ENCODE measurements at regions not wholly inside any gene's neighbourhood (a gene's known extent, or its start where the extent isn't known, plus 50 kb on each side); places are given as distances from the start of the nearest gene placed in this dataset.

DNA sequence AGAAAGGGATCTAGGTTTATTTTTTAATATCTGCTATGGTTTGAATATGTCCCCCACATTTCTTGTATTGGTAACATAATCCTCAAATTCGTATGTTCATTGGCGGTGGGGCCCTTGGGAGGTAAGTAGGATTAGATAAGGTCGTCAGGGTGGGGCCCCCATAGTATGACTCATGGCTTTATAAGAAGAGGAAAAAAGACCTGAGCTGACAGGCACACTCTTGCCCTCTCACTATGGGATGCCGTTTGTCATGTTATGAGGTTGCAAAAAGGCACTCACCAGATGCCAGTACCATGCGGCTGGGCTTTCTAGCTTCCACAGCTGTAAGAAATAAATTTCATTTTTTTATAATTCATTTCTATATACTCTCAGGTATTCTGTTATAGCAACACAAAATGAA lies 67.3 kb upstream of the SGCD start:
- TF ChIP-seq, protein P1, sequence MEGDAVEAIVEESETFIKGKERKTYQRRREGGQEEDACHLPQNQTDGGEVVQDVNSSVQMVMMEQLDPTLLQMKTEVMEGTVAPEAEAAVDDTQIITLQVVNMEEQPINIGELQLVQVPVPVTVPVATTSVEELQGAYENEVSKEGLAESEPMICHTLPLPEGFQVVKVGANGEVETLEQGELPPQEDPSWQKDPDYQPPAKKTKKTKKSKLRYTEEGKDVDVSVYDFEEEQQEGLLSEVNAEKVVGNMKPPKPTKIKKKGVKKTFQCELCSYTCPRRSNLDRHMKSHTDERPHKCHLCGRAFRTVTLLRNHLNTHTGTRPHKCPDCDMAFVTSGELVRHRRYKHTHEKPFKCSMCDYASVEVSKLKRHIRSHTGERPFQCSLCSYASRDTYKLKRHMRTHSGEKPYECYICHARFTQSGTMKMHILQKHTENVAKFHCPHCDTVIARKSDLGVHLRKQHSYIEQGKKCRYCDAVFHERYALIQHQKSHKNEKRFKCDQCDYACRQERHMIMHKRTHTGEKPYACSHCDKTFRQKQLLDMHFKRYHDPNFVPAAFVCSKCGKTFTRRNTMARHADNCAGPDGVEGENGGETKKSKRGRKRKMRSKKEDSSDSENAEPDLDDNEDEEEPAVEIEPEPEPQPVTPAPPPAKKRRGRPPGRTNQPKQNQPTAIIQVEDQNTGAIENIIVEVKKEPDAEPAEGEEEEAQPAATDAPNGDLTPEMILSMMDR (IDR thresholded peaks at IDR 0.05; ENCODE audit: insufficient read depth, low read depth, low read length) = no peak
- no peak for TF ChIP-seq EZH2 (IDR thresholded peaks at IDR 0.05; ENCODE audit: insufficient read depth, low read length)
- H3K4me1 ChIP-seq (ENCODE audit: insufficient read depth, low read length) = no peaks in the 10 kb centered on the region
- Mint-ChIP-seq H3K36me3 (ENCODE audit: low read depth, unreplicated experiment) (no peaks in the 10 kb centered on the region), H3K27me3 (ENCODE audit: low read depth, unreplicated experiment) (no peaks in the 10 kb centered on the region), H3K4me1 (ENCODE audit: low read depth, unreplicated experiment) (no peaks in the 10 kb centered on the region), H3K4me3 (ENCODE audit: unreplicated experiment) (no peak overlapping the region), H3K9me3 (ENCODE audit: unreplicated experiment) (no peaks in the 10 kb centered on the region), H3K27ac (ENCODE audit: unreplicated experiment) (no peak overlapping the region)
- H3K27ac ChIP-seq (ENCODE audit: low read depth, low read length) = no peak overlapping the region
- no peaks in the 10 kb centered on the region for H3K9me3 ChIP-seq (ENCODE audit: insufficient read depth, low read depth, low read length)
- H3K79me2 ChIP-seq (ENCODE audit: insufficient read depth, low read length) = no peaks in the 10 kb centered on the region
- H3K27me3 ChIP-seq (ENCODE audit: insufficient read depth, low read length) = no peaks in the 10 kb centered on the region
- H3K36me3 ChIP-seq (ENCODE audit: insufficient read depth, low read length) = no peaks in the 10 kb centered on the region
- no peak overlapping the region for H3K4me3 ChIP-seq (ENCODE audit: insufficient read depth, low read depth, low read length)
- H3K9ac ChIP-seq (ENCODE audit: low read length) = no peak overlapping the region
- H2AFZ ChIP-seq (ENCODE audit: low read depth, low read length) = no peak overlapping the region
- no peak overlapping the region for H3K4me2 ChIP-seq (ENCODE audit: low read length)
- DNase-seq (ENCODE audit: low read depth) = no peak
- H4K20me1 ChIP-seq (ENCODE audit: insufficient read depth, low read length) = no peaks in the 10 kb centered on the region
- no peak for FAIRE-seq

DNA sequence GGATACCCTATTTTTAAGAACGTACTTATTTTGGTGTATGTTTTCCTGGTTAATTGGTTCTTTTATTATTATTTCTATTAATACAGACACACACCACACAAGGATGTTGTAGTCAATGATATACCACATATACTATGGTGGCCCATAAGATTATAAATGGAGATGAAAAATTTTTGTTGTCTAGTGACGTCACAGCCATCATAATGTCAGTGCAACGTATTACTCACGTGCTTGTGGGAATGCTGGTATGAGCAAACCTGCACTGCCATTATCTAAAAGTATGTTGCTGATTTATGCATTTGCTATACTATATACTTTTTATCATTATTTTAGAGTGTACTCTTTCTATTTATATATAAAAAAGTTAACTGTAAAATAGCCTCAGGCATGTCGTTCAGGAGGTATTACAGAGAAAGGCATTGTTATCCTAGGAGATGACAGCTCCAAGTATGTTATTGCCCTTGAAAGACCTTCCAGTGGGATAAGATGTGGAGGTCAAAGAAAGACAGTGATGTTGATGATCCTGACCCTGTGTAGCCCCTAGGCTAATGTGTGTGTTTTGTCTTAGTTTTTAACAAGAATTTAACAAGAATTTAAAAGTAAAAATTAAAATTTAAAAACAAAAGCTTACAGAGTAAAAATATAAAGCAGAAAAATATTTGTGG lies 65.6 kb upstream of the SGCD start:
- H3K4me3 ChIP-seq (ENCODE audit: insufficient read depth, low read depth, low read length) = no peak overlapping the region
- DNase-seq (ENCODE audit: low read depth) = no peak
- H3K79me2 ChIP-seq (ENCODE audit: insufficient read depth, low read length) = no peaks in the 10 kb centered on the region
- H3K27me3 ChIP-seq (ENCODE audit: insufficient read depth, low read length) = no peaks in the 10 kb centered on the region
- H2AFZ ChIP-seq (ENCODE audit: low read depth, low read length) = no peak overlapping the region
- H4K20me1 ChIP-seq (ENCODE audit: insufficient read depth, low read length) = no peaks in the 10 kb centered on the region
- no peak for FAIRE-seq
- Mint-ChIP-seq H3K27me3 (ENCODE audit: low read depth, unreplicated experiment) (no peaks in the 10 kb centered on the region), H3K4me1 (ENCODE audit: low read depth, unreplicated experiment) (no peaks in the 10 kb centered on the region), H3K9me3 (ENCODE audit: unreplicated experiment) (no peaks in the 10 kb centered on the region), H3K36me3 (ENCODE audit: low read depth, unreplicated experiment) (no peaks in the 10 kb centered on the region), H3K27ac (ENCODE audit: unreplicated experiment) (no peak overlapping the region), H3K4me3 (ENCODE audit: unreplicated experiment) (no peak overlapping the region)
- H3K9me3 ChIP-seq (ENCODE audit: insufficient read depth, low read depth, low read length) = no peaks in the 10 kb centered on the region
- no peak overlapping the region for H3K9ac ChIP-seq (ENCODE audit: low read length)
- H3K27ac ChIP-seq (ENCODE audit: low read depth, low read length) = no peak overlapping the region
- no peaks in the 10 kb centered on the region for H3K36me3 ChIP-seq (ENCODE audit: insufficient read depth, low read length)
- no peaks in the 10 kb centered on the region for H3K4me1 ChIP-seq (ENCODE audit: insufficient read depth, low read length)
- no peak for TF ChIP-seq EZH2 (IDR thresholded peaks at IDR 0.05; ENCODE audit: insufficient read depth, low read length)
- no peak overlapping the region for H3K4me2 ChIP-seq (ENCODE audit: low read length)

DNA sequence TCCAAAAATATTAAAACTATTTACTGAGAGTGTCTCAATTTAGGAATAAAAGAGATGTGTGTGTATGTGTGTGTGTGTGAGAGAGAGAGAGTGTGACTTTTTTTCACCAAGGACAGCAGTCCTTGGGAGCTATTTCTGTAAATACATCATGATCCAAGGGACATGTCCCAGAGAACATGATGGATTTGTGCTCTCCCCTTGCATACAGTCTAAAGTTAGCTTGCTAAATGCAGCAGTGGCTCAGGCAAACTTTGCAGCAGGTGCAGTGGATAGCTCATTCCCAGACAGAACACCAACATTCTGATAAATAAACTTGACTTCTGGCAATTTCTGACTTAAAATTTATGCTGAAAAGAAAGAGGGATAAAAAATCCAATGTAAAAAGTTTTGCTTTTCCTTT lies 55.4 kb upstream of the SGCD start:
- H3K27ac Mint-ChIP-seq (ENCODE audit: unreplicated experiment) = no peak overlapping the region
- Histone ChIP-seq H3K36me3 (ENCODE audit: insufficient read depth, low read length) (no peaks in the 10 kb centered on the region), H2AFZ (ENCODE audit: low read depth, low read length) (no peak overlapping the region), H3K9ac (ENCODE audit: low read length) (no peak overlapping the region), H3K27ac (ENCODE audit: low read depth, low read length) (no peak overlapping the region), H4K20me1 (ENCODE audit: insufficient read depth, low read length) (no peaks in the 10 kb centered on the region), H3K4me2 (ENCODE audit: low read length) (no peak overlapping the region), H3K4me1 (ENCODE audit: insufficient read depth, low read length) (no peaks in the 10 kb centered on the region), H3K9me3 (ENCODE audit: insufficient read depth, low read depth, low read length) (no peaks in the 10 kb centered on the region), H3K79me2 (ENCODE audit: insufficient read depth, low read length) (no peaks in the 10 kb centered on the region), H3K27me3 (ENCODE audit: insufficient read depth, low read length) (no peaks in the 10 kb centered on the region), H3K4me3 (ENCODE audit: insufficient read depth, low read depth, low read length) (no peak overlapping the region)
- no peak overlapping the region for H3K4me3 Mint-ChIP-seq (ENCODE audit: unreplicated experiment)
- H3K36me3 Mint-ChIP-seq (ENCODE audit: low read depth, unreplicated experiment) = peaks cover 2% of the 10 kb centered on the region
- no peak for FAIRE-seq
- H3K4me1 Mint-ChIP-seq (ENCODE audit: low read depth, unreplicated experiment) = no peaks in the 10 kb centered on the region
- H3K27me3 Mint-ChIP-seq (ENCODE audit: low read depth, unreplicated experiment) = no peaks in the 10 kb centered on the region
- TF ChIP-seq EZH2 (IDR thresholded peaks at IDR 0.05; ENCODE audit: insufficient read depth, low read length) = no peak
- TF ChIP-seq, protein P1 (IDR thresholded peaks at IDR 0.05; ENCODE audit: insufficient read depth, low read depth, low read length) = no peak
- peaks cover 4% of the 10 kb centered on the region for H3K9me3 Mint-ChIP-seq (ENCODE audit: unreplicated experiment)
- DNase-seq (ENCODE audit: low read depth) = no peak

All from astrocyte (in vitro differentiated cells and primary cell).